Suppressor macrophage treated with lipopolysaccharide for 4 hours (primary cell): ENCODE measurements at regions not wholly inside any gene's neighbourhood (a gene's known extent, or its start where the extent isn't known, plus 50 kb on each side); places are given as distances from the start of the nearest gene placed in this dataset.

Experiments
- DNase-seq: peaks from one replicate; pipeline ENCODE4 v3.0.0-alpha.2; 2020

GRCh38 chr14:95409477-95410272 is 90.0 kb upstream of the CLMN start:
- DNase-seq = no peak

GRCh38 chr14:95408731-95409476 is 89.2 kb upstream of the CLMN start:
- DNase-seq = no peak

- DNase-seq = no peak
These were observed 87.6 kb upstream of the CLMN start for GRCh38 chr14:95407354-95407753.

- no peak for DNase-seq
These were observed 87.1 kb upstream of the CLMN start for GRCh38 chr14:95406756-95407277.

GRCh38 chr14:95404583-95404982 is 84.9 kb upstream of the CLMN start:
- DNase-seq = no peak

GRCh38 chr14:95402578-95402977 is 82.9 kb upstream of the CLMN start:
- no peak for DNase-seq

- DNase-seq = no peak
These were observed 82.5 kb upstream of the CLMN start for GRCh38 chr14:95402176-95402575.

GRCh38 chr14:95398630-95399547 is 79.2 kb upstream of the CLMN start:
- DNase-seq = no peak

GRCh38 chr14:95397325-95397724 is 77.6 kb upstream of the CLMN start:
- DNase-seq = no peak

- DNase-seq = peak; percentile 8
These were observed 76.5 kb upstream of the CLMN start for GRCh38 chr14:95396221-95396620.

GRCh38 chr14:95395098-95395737 is 75.5 kb upstream of the CLMN start:
- DNase-seq = peak; percentile 11

GRCh38 chr14:95394297-95395097 is 74.8 kb upstream of the CLMN start:
- DNase-seq = no peak

GRCh38 chr14:95392841-95393240 is 73.1 kb upstream of the CLMN start:
- no peak for DNase-seq

GRCh38 chr14:95391331-95391730 is 71.6 kb upstream of the CLMN start:
- no peak for DNase-seq

GRCh38 chr14:95389471-95390011 is 69.8 kb upstream of the CLMN start:
- DNase-seq = no peak

- peak; percentile 15 for DNase-seq
These were observed 69.0 kb upstream of the CLMN start for GRCh38 chr14:95388699-95389098.

- DNase-seq = no peak
These were observed 68.2 kb upstream of the CLMN start for GRCh38 chr14:95387826-95388445.

GRCh38 chr14:95386536-95387095 is 66.9 kb upstream of the CLMN start:
- DNase-seq = peak; percentile 50

GRCh38 chr14:95385701-95386100 is 66.0 kb upstream of the CLMN start:
- no peak for DNase-seq

GRCh38 chr14:95382747-95383146 is 63.0 kb upstream of the CLMN start:
- no peak for DNase-seq
